Vagina (tissue), 2 donors: ENCODE measurements at regions not wholly inside any gene's neighbourhood (a gene's known extent, or its start where the extent isn't known, plus 50 kb on each side); places are given as distances from the start of the nearest gene placed in this dataset.
"Not testable (repeated sequence)": the region's sequence is repeated elsewhere in the genome, so short reads cannot be mapped to it uniquely, and the experiment has no call there.

Experiments
- POLR2A ChIP-seq, 2 donors: fragments of 450-650 bp; IDR thresholded peaks; one replicate each; pipeline ENCODE4 v1.6.1; 2017; ENCODE audit warnings: antibody characterized with exemption in 2 of 2, mild to moderate bottlenecking in 2 of 2, moderate library complexity in 2 of 2
- TF ChIP-seq, protein P1 (sequence below), 3 experiments: fragments of 450-650 bp in 2 of 3; fragments of 200-600 bp in 1 of 3; sonication (generic) in 1 of 3; IDR thresholded peaks; one replicate each; pipeline ENCODE4 v1.5.1; 2017 to 2019; ENCODE audit warnings: antibody characterized with exemption in 3 of 3, mild to moderate bottlenecking in 2 of 3, moderate library complexity in 2 of 3

DNA sequence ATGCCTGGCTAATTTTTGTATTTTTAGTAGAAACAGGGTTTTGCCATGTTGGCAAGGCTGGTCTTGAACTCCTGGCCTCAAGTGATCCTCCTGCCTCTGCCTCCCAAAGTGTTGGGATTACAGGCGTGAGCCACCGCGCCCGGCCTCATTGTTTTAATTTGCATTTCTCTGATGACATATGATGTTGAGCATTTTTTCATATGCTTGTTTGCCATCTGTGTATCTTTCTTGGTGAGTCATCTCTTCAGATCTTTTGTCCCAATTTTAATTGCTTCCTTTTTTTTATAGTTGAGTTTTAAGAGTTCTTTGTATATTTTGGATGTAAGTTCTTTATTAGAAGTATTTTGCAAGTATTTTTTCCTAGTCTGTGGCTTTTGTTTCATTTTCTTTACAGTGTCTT lies 117.6 kb downstream of the GNL3L start:
- TF ChIP-seq, protein P1, sequence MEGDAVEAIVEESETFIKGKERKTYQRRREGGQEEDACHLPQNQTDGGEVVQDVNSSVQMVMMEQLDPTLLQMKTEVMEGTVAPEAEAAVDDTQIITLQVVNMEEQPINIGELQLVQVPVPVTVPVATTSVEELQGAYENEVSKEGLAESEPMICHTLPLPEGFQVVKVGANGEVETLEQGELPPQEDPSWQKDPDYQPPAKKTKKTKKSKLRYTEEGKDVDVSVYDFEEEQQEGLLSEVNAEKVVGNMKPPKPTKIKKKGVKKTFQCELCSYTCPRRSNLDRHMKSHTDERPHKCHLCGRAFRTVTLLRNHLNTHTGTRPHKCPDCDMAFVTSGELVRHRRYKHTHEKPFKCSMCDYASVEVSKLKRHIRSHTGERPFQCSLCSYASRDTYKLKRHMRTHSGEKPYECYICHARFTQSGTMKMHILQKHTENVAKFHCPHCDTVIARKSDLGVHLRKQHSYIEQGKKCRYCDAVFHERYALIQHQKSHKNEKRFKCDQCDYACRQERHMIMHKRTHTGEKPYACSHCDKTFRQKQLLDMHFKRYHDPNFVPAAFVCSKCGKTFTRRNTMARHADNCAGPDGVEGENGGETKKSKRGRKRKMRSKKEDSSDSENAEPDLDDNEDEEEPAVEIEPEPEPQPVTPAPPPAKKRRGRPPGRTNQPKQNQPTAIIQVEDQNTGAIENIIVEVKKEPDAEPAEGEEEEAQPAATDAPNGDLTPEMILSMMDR (IDR thresholded peaks at IDR 0.05): not testable (repeated sequence)
- TF ChIP-seq POLR2A (IDR thresholded peaks at IDR 0.05): not testable (repeated sequence)
